HG03558 (cell line): ENCODE measurements at regions not wholly inside any gene's neighbourhood (a gene's known extent, or its start where the extent isn't known, plus 50 kb on each side); places are given as distances from the start of the nearest gene placed in this dataset.

ENCODE experiments used
- ATAC-seq: cut with Tn5 transposase; IDR thresholded peaks from one replicate; pipeline ENCODE4 v1.9.1; 2021; ENCODE audit warnings: moderate number of reproducible peaks; ENCODE audit not compliant: unreplicated experiment; ENCODE audit errors: extremely low read depth

DNA sequence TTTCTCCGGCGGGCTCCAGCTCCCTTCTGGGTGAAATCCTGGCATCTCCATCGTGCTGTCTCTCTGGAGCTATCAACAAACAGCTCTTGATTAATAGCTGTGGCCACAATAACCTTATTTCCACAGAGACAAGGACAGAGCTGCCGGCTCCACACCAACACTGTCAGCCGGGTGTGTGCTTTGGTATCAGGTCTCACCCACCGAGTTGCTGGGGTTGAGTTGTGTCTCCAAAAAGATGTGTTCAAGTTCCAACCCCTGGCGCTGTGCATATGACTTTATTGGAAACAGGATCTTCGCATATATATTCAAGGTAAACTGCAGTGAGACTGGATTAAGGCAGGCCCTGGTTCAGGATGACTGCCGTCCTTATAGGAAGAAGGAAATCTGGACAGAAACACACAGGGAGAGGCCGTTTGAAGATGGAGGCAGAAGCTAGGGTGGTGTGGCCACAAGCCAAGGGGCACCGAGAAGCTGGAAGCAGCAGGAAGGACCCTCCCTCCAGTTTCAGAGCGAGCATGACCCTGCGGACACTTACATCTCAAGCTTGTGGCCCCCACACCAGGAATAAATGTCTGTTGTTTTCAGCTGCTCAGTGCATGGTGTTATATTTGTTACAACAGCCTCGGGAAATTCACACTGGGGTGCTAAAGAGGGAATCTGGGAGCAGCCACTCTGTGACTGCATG lies 88.4 kb upstream of the TMPRSS2 start:
- ATAC-seq = no peak

DNA sequence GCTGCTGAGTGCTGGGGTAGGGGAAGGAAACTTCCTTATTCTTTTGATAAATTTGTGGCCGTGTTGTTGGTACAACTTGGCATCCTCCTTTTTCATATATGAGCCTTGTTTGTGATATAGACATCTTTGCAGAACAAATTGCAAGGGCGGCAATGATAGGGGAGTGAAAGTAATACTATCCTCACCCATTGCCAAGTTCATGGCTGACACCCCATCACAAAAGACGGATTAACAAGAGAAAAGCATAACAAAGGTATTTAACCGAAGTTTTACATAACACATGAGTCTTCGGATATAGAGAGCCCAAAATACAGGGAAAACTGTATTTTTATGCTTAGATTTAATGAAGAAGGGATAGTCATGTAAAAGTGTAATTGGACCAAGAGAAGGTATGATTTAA lies 86.3 kb upstream of the TMPRSS2 start:
- ATAC-seq = no peak

DNA sequence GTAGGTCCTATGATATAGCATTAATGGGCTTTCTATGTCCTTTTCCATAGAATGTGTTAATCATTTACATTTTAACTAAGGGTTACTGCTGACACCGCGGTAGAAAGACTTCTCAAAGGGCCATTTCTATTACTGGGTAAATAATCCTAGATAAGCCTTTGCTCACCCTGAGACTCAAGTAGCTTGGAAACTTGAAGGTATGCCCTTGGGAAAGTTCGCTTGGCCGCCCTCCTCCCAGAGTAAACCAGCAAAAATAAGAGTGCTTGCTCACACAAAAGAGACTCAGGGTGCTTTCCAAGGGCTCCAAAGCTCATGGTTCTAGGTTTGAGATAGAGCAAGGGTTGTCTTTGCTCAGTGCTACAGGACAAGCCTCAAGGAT lies 85.8 kb upstream of the TMPRSS2 start:
- no peak for ATAC-seq

DNA sequence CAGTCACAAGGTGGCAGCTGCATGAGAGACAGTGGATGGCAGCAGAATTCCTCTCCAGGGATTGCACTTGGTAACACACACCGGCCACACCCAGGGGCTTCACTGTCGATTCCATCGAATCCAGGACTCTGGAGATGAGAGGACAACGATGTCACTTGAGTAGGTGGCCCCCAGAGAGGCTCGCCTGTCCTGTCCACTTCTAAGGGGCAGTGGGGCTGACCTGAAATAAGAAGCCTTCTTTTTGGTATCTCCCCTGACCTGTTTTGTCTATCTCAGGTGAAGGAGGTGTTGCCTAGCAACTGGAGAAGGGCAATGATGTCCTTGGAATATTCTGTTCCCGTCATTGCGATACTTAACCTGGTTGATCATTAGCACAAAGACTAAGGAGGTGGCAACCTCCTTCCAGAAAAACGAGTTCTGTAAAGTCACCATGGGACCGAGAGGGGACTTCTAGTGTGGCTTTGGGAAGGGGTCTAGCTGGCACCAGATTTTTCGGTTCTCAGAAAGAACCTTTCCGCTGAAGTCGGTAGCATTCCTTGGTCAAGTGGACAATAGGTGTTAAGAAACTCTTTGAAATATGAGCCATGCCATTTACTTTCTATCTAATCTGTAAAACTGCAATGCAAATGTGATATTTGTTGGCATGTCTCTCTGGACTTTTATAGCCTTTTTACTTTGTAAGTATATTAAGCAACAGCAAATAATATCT lies 85.2 kb upstream of the TMPRSS2 start:
- no peak for ATAC-seq

DNA sequence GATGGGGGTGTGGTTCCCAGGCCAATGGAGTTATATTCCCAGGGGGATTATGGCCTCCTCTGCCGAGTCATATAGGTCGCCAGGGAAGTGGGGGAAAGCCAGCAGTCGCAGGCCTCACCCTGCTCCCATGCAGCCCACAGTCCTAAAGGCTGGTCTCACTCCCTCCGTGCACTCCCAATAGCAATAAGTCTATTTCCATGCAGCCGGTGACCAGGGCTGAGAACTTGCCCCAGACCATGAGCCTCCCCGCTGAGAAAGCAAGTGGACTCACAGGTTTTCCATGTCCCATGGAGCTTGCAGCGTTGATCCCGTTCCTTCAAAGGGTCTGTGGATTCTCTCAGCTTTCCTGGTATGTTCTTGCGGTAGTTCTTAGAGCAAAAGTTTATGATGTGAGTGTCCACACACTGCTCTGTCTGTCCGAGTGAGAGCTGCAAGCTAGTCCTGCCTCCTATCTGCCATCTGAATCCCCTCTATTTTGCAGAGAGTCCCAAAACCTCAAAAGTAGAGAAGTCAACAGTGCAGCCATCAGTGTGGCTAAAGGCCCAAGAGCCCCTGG lies 81.7 kb upstream of the TMPRSS2 start:
- ATAC-seq = no peak

DNA sequence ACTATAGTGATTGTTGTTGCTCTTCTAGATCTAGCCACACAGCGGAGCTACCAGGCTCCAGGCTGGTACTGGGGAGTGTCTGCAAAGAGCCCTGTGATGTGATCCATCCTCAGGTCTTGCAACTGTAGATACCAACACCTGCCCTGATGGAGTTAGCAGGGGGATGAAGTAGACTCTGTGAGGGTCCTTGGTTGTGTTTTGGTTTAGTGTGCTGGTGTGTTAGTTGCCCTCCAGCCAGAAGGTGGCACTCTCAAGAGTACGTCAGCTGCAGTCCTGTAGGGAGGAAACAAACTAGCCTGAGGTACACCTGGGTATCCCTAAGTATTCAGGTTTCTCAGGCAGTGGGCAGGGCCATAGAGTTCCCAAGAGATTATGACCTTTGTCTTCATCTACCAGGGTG lies 81.2 kb upstream of the TMPRSS2 start:
- ATAC-seq = no peak

DNA sequence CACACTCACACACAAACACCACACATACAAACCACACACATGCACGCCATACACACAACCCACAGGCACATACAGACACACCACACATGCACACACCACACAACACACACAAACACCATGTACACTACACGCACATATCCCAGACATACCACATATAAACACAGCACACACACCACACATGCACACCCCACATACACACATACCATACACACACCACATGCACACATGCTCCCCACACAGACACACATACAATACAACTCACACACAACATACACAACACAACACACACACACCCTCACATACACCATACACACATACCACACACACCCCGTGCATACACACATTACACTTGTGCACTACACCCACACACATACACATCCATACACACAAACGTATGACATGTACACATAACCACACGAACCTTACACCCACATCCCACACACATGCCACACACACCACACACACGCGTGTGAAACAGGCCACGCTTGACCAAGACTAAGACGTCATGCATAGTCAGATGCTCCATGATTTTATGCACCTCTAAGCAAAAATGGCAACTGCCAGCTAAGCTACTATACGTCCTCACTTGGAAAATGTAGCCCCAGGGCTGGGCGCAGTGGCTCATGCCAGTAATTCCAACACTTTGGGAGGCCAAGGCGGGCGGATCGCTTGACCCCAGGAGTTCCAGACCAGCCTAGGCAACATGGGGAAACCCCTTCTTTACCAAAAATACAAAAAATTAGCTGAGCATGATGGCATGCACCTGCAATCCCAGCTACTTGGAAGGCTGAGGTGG lies 77.4 kb upstream of the TMPRSS2 start:
- ATAC-seq = no peak

DNA sequence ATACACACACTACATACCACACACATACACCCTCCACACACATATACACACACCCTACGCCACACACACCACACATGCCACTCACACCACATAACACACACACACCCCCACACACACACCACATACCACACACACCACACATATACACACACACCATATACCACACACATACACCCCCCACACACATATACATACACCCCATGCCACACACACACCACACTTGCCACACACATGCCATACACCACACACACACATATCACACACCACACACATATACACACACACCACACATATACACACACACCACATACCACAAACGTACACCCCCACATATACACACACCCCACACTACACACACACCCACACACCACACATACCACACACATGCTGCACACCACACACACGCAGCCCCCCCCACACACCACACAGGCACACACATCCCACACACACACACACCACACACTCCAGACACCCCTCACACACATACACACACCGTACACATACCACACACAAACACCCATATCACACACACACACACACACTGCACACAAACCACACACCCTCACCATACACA lies 76.7 kb upstream of the TMPRSS2 start:
- ATAC-seq = no peak

DNA sequence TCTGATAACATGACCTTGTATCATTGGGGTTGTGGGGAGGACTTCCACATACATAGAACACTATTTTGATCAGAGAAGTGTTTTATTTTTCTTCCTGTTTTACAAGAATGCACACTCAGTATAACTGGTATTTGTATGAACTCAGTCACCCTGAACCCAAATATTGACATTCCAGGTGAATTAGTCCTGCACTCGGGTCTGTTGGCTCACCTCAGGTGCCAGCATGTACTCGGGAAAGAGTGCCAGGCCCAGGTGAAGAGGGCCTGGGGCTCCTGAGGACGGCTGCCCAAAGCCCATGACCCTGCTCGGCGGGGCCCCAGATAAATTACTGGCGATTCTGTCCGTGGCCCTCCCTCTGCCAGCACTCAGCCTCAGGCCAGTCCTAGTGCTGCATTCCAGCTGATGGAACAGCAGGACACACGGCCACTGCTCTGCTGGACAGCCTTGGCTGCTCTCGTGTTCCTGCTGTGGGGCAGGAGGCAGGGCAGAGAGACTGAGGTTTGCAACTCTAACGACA lies 75.4 kb upstream of the TMPRSS2 start:
- ATAC-seq = no peak

DNA sequence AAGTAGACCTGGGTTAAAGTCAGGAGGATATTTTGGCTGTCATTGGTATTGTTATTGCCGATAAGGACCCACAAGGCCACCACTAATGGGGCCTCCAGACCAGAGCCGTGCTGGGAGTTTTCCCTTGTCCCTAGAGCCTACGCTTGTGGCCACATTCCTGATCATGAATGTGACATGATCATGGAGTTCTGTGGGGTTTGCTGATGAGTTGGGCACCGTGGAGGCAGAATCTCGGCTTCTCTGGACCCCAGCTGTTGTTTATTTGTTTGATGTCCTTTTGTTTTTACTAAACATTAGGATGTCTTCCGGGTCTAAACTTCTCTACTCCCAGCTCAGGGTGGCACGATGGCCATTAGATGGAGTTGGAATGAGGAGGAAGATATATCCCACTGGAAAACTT lies 74.9 kb upstream of the TMPRSS2 start:
- ATAC-seq = no peak

DNA sequence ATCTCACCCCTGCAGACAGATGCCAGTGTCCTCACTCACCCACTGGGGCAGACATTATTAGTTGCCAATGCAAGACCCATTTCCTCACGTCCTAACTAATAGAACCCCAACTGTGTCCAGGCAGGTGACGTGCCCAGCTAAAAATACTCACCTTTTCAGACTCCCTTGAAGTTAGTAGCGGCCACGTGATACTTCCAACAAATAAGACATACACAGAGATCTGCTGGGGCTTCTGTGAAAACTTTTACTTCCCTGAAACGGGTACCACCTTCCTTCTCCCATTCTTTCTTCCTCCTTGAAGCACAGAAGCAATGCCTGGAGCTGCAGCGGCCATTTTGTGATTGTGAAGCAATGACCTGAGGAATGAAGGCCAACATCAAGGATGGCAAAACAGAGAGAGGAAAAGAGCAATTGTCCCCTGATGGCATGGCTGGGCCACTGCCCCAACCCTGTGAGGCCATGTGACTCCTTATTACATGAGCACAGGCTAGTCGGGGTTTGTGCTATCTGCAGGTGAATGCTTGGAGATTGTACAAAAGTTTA lies 74.4 kb upstream of the TMPRSS2 start:
- ATAC-seq = no peak

DNA sequence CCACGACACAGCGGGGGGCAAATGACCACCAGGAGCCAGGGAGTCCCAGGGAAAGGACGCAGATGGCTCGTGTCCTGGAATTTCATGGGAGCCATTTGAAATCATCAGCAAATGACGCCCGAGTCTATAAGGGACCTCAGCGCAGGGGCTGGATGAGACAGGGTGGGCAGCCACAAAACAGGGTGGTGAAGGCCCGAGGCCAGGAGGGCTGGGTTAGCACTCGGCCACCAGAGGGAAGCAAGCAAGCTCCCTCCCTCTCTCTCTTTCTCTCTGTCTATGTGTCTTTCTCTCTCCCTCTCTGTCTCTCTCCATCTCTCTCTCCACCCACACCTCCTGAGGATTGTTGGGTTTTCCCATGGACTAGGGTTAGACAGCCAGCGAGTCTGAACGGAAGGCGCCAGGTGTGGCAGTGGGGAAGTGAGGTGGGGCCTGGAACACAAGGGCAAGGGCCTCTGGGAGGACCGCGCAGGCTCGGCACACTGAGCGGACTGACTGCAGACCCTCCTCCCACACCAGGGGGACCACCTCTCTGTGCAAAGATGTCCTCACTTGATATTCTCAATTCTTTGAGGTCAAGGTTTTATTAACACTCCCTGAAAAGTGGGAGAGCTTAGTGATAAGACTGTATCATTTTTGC lies 73.8 kb upstream of the TMPRSS2 start:
- ATAC-seq = no peak

DNA sequence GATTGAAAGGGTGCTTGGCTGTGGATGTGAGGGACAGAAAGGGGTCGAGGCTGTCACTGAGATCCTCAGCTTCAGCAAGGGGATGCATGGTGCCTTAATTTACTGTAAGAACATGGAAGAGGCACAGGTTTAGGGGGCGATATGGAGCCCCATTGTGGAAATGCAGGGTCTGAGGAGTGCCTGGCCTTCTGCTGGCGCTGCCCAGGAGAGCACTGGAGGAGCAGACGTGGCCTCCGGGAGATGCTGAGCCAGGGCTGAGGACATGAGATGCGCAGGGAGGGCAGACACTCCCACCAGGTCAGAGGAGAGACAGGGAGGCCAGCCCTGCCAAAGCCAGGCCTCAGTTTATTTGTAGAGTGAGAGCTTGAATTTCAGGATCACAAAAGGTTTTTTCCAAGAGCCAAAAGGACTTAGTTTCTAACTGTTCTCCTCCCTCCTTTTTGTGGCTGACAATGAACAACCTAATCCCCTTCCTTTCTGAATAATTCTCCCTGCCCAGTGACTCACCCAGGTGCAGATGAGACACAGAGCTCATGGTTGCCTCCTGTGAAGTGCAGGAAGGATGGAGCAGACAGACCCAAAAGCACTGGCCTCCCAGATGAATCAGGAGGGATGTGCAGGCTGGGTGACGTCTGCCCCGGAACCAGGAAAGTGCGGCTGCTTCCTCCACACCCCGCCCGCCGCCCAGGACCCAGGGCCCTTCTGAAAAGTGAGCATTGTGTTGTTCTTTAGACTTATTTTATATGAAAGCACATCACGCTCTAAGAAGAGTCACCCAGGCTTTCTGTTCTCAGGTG lies 73.0 kb upstream of the TMPRSS2 start:
- no peak for ATAC-seq

DNA sequence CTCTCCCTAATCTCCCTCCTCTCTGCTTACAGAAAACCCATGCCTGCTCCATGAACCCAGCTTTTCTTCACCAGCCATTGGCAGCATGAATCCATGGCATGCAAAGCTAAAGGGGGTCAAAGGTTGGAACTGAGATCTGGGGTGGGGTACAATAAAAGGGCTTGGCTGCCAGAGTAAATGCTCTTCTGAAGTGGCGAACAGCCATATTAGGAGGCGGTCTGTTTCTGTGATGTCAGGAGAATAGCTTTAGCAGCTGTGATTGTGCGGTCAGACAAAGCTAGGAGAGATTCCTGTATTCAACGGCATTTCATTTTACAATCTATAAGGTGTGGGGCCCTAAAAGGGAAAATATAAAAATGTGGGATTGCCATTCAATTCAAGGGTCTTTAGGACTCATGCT lies 71.7 kb upstream of the TMPRSS2 start:
- ATAC-seq = no peak

DNA sequence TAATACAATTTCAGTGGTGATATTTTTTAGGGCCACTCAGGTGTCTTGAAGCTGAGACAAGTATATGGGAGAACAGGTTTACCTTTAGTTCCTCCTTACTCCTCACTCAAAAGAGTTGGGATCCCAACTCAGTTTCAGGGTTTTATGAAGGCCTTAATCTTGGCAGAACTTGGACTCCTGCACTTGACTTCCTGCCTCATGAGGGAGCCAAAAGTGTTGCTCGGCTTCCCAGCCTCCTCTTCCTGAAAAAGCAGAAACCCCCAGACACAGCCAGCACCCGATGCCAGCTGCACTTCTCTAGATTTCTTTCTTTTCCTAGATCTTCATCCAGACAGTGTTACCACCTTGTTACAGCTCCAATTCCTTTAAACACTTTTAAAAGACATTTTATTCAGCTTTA lies 70.8 kb upstream of the TMPRSS2 start:
- ATAC-seq = no peak

DNA sequence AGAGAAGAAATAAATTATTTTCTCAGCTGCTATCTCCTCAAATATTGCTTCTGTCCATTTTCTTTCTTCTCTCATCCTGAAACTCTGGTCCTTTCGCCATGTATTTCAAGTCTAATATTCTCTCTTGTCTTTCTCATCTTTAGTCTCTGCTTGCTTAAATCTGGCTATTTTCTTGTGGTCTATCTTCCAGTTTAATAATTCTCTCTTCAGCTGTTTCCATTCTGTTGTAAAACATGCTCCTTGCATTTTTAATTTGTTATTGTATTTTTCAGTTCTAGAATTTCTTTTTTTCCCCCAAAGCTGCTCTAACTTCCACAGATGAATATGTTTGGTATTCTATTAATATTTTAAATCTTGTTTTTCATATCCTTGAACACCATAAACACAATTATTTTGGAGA lies 70.1 kb upstream of the TMPRSS2 start:
- ATAC-seq = no peak

DNA sequence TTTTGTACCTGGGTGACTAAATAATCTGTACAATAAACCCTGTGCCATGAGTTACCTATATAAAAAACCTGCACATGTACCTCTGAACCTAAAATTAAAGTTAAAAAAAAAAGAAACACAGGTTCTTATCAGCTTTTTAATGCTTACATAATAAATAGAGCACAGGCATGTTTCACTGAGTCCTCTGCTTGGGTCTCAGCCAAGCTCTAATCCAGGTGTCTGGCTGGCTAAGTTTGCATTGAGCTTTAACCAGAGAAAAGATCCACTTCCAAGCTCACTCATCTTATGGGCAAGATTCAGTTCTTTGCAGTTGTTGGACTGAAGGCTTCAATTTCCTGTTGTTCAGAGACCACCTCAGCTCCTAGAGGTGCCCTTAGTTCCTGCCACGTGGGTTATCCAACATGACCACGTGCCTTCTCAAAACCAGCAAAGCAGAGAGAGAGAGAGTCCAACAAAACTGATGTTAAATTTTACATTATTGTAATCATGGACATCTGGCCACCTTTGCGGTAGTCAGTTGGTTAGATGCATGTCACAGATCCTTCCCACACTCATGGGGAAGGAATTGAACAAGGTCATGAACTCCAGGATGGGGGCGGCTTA lies 68.2 kb upstream of the TMPRSS2 start:
- no peak for ATAC-seq

DNA sequence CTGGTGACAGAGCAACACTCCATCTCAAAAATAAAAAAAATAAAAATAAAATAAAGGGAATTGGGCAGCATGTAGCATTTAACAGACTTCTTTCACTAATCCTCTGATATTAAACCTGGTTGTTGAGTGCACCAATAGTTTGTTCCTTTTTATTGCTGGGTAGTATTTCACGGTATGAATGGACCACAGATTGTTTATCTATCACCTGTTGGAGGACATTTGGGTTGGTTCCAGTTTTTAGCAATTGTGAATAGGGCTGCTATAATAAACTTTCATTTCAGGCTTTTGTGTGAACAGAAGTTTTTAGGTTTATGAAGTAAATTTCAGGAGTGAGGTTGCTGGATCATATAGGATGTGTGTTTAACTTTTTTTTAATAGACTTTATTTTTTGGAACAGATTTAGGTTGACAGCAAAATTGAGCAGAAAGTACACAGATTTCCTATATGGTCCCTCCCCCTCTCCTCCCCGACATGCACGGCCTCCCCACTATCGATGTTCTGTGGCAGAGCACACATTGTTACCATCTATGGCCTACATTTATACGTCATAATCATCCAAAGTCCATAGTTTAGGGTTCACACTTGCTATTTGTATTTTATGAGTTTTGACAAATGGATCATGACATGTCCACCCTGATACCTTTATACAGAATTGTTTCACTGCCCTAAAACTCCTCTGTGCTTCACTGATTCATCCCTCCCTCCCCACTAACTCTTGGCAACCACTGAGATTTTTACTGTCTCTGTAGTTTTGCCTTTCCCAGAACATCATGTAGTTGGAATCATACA lies 66.1 kb upstream of the TMPRSS2 start:
- no peak for ATAC-seq
